ENCODE measurements at regions not wholly inside any gene's neighbourhood (a gene's known extent, or its start where the extent isn't known, plus 50 kb on each side); places are given as distances from the start of the nearest gene placed in this dataset.

- no CpG with 5 or more reads among the region's 2 CpGs for WGBS (ENCODE audit: insufficient coverage)
- no peak for DNase-seq
- Histone ChIP-seq H3K4me3 (ENCODE audit: low read length) (no peak overlapping the region), H3K4me1 (ENCODE audit: control insufficient read depth, insufficient read depth, low read length) (no peaks in the 10 kb centered on the region), H3K27me3 (ENCODE audit: control insufficient read depth, insufficient read depth, low read length) (no peaks in the 10 kb centered on the region), H3K36me3 (ENCODE audit: control insufficient read depth, insufficient read depth, low read length) (no peaks in the 10 kb centered on the region), H3K27ac (ENCODE audit: low read length) (no peak overlapping the region), H3K9me3 (replicated peaks; ENCODE audit: control insufficient read depth, low read depth, low read length) (peaks cover 5% of the 10 kb centered on the region)
Measured at GRCh38 chr17:53646835-53647234, 175.9 kb upstream of the KIF2B start.

- no peak overlapping the region for H3K4me3 ChIP-seq (ENCODE audit: low read length)
- DNase-seq = no peak
- WGBS (ENCODE audit: insufficient coverage) = no CpG with 5 or more reads among the region's 1 CpG
- no peaks in the 10 kb centered on the region for H3K36me3 ChIP-seq (ENCODE audit: control insufficient read depth, insufficient read depth, low read length)
- no peak overlapping the region for H3K27ac ChIP-seq (ENCODE audit: low read length)
- no peaks in the 10 kb centered on the region for H3K4me1 ChIP-seq (ENCODE audit: control insufficient read depth, insufficient read depth, low read length)
- H3K9me3 ChIP-seq (replicated peaks; ENCODE audit: control insufficient read depth, low read depth, low read length) = no peaks in the 10 kb centered on the region
- no peaks in the 10 kb centered on the region for H3K27me3 ChIP-seq (ENCODE audit: control insufficient read depth, insufficient read depth, low read length)
Measured at GRCh38 chr17:53640808-53641207, 181.9 kb upstream of the KIF2B start.

GRCh38 chr17:53635444-53635843 is 187.3 kb upstream of the KIF2B start:
- DNase-seq = no peak
- no peaks in the 10 kb centered on the region for H3K4me1 ChIP-seq (ENCODE audit: control insufficient read depth, insufficient read depth, low read length)

GRCh38 chr17:53633856-53634255 is 188.9 kb upstream of the KIF2B start:
- no CpG with 5 or more reads among the region's 1 CpG for WGBS (ENCODE audit: insufficient coverage)
- Histone ChIP-seq H3K27ac (ENCODE audit: low read length) (no peak overlapping the region), H3K9me3 (replicated peaks; ENCODE audit: control insufficient read depth, low read depth, low read length) (no peaks in the 10 kb centered on the region), H3K27me3 (ENCODE audit: control insufficient read depth, insufficient read depth, low read length) (no peaks in the 10 kb centered on the region), H3K36me3 (ENCODE audit: control insufficient read depth, insufficient read depth, low read length) (no peaks in the 10 kb centered on the region), H3K4me1 (ENCODE audit: control insufficient read depth, insufficient read depth, low read length) (no peaks in the 10 kb centered on the region), H3K4me3 (ENCODE audit: low read length) (no peak overlapping the region)
- no peak for DNase-seq

More at GRCh38 chr17:53635444-53635843, 187.3 kb upstream of the KIF2B start:
- Histone ChIP-seq H3K36me3 (ENCODE audit: control insufficient read depth, insufficient read depth, low read length) (no peaks in the 10 kb centered on the region), H3K4me3 (ENCODE audit: low read length) (no peak overlapping the region), H3K27me3 (ENCODE audit: control insufficient read depth, insufficient read depth, low read length) (no peaks in the 10 kb centered on the region), H3K9me3 (replicated peaks; ENCODE audit: control insufficient read depth, low read depth, low read length) (no peaks in the 10 kb centered on the region), H3K27ac (ENCODE audit: low read length) (no peak overlapping the region)
- WGBS (ENCODE audit: insufficient coverage) = no CpG with 5 or more reads among the region's 1 CpG

- H3K27ac ChIP-seq (ENCODE audit: low read length) = no peak overlapping the region
- H3K9me3 ChIP-seq (replicated peaks; ENCODE audit: control insufficient read depth, low read depth, low read length) = no peaks in the 10 kb centered on the region
- H3K27me3 ChIP-seq (ENCODE audit: control insufficient read depth, insufficient read depth, low read length) = no peaks in the 10 kb centered on the region
- H3K4me1 ChIP-seq (ENCODE audit: control insufficient read depth, insufficient read depth, low read length) = no peaks in the 10 kb centered on the region
- H3K4me3 ChIP-seq (ENCODE audit: low read length) = no peak overlapping the region
- no peak for DNase-seq
- WGBS (ENCODE audit: insufficient coverage) = 36% methylated on average over 2 of the region's 4 CpGs
- no peaks in the 10 kb centered on the region for H3K36me3 ChIP-seq (ENCODE audit: control insufficient read depth, insufficient read depth, low read length)
Measured at GRCh38 chr17:53631486-53631885, 191.2 kb upstream of the KIF2B start.

GRCh38 chr17:53630638-53631037 is 192.1 kb upstream of the KIF2B start:
- 100% methylated on average over 1 of the region's 1 CpG for WGBS (ENCODE audit: insufficient coverage)
- Histone ChIP-seq H3K36me3 (ENCODE audit: control insufficient read depth, insufficient read depth, low read length) (no peaks in the 10 kb centered on the region), H3K4me1 (ENCODE audit: control insufficient read depth, insufficient read depth, low read length) (no peaks in the 10 kb centered on the region), H3K4me3 (ENCODE audit: low read length) (no peak overlapping the region), H3K27ac (ENCODE audit: low read length) (no peak overlapping the region), H3K9me3 (replicated peaks; ENCODE audit: control insufficient read depth, low read depth, low read length) (no peaks in the 10 kb centered on the region), H3K27me3 (ENCODE audit: control insufficient read depth, insufficient read depth, low read length) (no peaks in the 10 kb centered on the region)
- no peak for DNase-seq

GRCh38 chr17:53630115-53630514 is 192.6 kb upstream of the KIF2B start:
- H3K4me1 ChIP-seq (ENCODE audit: control insufficient read depth, insufficient read depth, low read length) = no peaks in the 10 kb centered on the region
- H3K4me3 ChIP-seq (ENCODE audit: low read length) = no peak overlapping the region
- H3K27ac ChIP-seq (ENCODE audit: low read length) = no peak overlapping the region
- DNase-seq = no peak
- no peaks in the 10 kb centered on the region for H3K9me3 ChIP-seq (replicated peaks; ENCODE audit: control insufficient read depth, low read depth, low read length)
- H3K36me3 ChIP-seq (ENCODE audit: control insufficient read depth, insufficient read depth, low read length) = no peaks in the 10 kb centered on the region
- WGBS (ENCODE audit: insufficient coverage) = 88% methylated on average over 2 of the region's 3 CpGs
- no peaks in the 10 kb centered on the region for H3K27me3 ChIP-seq (ENCODE audit: control insufficient read depth, insufficient read depth, low read length)

GRCh38 chr17:53629188-53629587 is 193.5 kb upstream of the KIF2B start:
- no peaks in the 10 kb centered on the region for H3K27me3 ChIP-seq (ENCODE audit: control insufficient read depth, insufficient read depth, low read length)
- H3K9me3 ChIP-seq (replicated peaks; ENCODE audit: control insufficient read depth, low read depth, low read length) = no peaks in the 10 kb centered on the region
- H3K27ac ChIP-seq (ENCODE audit: low read length) = no peak overlapping the region
- no peak for DNase-seq
- no CpG with 5 or more reads among the region's 1 CpG for WGBS (ENCODE audit: insufficient coverage)
- no peaks in the 10 kb centered on the region for H3K36me3 ChIP-seq (ENCODE audit: control insufficient read depth, insufficient read depth, low read length)
- no peaks in the 10 kb centered on the region for H3K4me1 ChIP-seq (ENCODE audit: control insufficient read depth, insufficient read depth, low read length)
- no peak overlapping the region for H3K4me3 ChIP-seq (ENCODE audit: low read length)

GRCh38 chr17:53628011-53628410 is 194.7 kb upstream of the KIF2B start:
- H3K36me3 ChIP-seq (ENCODE audit: control insufficient read depth, insufficient read depth, low read length) = no peaks in the 10 kb centered on the region
- no peak for DNase-seq
- H3K27me3 ChIP-seq (ENCODE audit: control insufficient read depth, insufficient read depth, low read length) = no peaks in the 10 kb centered on the region
- H3K27ac ChIP-seq (ENCODE audit: low read length) = no peak overlapping the region
- H3K9me3 ChIP-seq (replicated peaks; ENCODE audit: control insufficient read depth, low read depth, low read length) = no peaks in the 10 kb centered on the region
- no peak overlapping the region for H3K4me3 ChIP-seq (ENCODE audit: low read length)
- no peaks in the 10 kb centered on the region for H3K4me1 ChIP-seq (ENCODE audit: control insufficient read depth, insufficient read depth, low read length)

- no peak for DNase-seq
- Histone ChIP-seq H3K4me1 (ENCODE audit: control insufficient read depth, insufficient read depth, low read length) (no peaks in the 10 kb centered on the region), H3K27ac (ENCODE audit: low read length) (no peak overlapping the region), H3K36me3 (ENCODE audit: control insufficient read depth, insufficient read depth, low read length) (no peaks in the 10 kb centered on the region), H3K9me3 (replicated peaks; ENCODE audit: control insufficient read depth, low read depth, low read length) (no peaks in the 10 kb centered on the region), H3K27me3 (ENCODE audit: control insufficient read depth, insufficient read depth, low read length) (no peaks in the 10 kb centered on the region), H3K4me3 (ENCODE audit: low read length) (no peak overlapping the region)
- WGBS (ENCODE audit: insufficient coverage) = no CpG with 5 or more reads among the region's 1 CpG
Measured at GRCh38 chr17:53627511-53627910, 195.2 kb upstream of the KIF2B start.

- Histone ChIP-seq H3K27ac (ENCODE audit: low read length) (no peak overlapping the region), H3K4me1 (ENCODE audit: control insufficient read depth, insufficient read depth, low read length) (no peaks in the 10 kb centered on the region), H3K27me3 (ENCODE audit: control insufficient read depth, insufficient read depth, low read length) (no peaks in the 10 kb centered on the region), H3K9me3 (replicated peaks; ENCODE audit: control insufficient read depth, low read depth, low read length) (no peaks in the 10 kb centered on the region), H3K4me3 (ENCODE audit: low read length) (no peak overlapping the region), H3K36me3 (ENCODE audit: control insufficient read depth, insufficient read depth, low read length) (no peaks in the 10 kb centered on the region)
- no peak for DNase-seq
- no CpG with 5 or more reads among the region's 1 CpG for WGBS (ENCODE audit: insufficient coverage)
Measured at GRCh38 chr17:53626286-53626685, 196.4 kb upstream of the KIF2B start.

Measured in muscle of leg (tissue), 3 donors.